SKM-1 (cell line): ENCODE measurements at regions not wholly inside any gene's neighbourhood (a gene's known extent, or its start where the extent isn't known, plus 50 kb on each side); places are given as distances from the start of the nearest gene placed in this dataset.

Source experiments
- DNase-seq: peaks from one replicate; lab custom pipeline; 2025; ENCODE audit not compliant: unreplicated experiment; lab: John Stamatoyannopoulos, UW

DNA sequence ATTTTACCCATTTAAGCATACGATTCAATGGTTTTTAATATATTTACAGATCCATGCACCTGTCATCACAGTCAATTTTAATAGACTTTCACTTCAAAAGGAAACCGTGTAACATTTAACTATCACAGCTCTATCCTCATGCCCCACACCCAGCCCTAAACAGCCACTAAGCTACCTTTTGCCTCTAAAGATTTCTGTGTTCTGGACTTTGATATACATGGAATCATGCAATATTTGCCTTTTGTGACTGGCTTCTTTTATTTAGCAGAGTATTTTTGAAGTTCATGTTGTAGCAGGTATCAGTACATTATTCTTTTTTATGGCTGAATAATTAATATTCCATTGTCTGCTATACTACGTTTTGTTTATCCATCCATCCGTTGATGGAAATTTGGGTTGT, 50.3 kb upstream of the STX16 start:
- DNase-seq = no peak

DNA sequence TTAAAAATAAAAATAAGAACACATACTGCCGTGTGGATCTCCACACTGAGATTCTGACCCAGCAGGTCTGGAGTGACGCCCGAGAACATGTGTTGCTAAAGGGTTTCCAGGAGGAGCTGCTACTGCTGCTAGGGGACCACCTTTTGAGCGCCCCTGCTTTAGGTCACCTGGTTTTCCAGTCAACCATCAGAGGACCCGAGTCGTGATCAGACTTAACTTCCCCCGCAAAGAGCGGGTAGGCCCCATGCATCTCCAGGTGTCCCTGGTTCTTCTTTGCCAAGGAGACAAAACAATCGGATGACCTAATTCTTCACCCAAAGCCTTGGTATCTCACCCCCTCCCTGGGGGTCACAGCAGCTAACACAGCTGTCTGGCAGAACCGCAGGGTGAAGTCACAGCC, 51.1 kb upstream of the STX16 start:
- DNase-seq = no peak

DNA sequence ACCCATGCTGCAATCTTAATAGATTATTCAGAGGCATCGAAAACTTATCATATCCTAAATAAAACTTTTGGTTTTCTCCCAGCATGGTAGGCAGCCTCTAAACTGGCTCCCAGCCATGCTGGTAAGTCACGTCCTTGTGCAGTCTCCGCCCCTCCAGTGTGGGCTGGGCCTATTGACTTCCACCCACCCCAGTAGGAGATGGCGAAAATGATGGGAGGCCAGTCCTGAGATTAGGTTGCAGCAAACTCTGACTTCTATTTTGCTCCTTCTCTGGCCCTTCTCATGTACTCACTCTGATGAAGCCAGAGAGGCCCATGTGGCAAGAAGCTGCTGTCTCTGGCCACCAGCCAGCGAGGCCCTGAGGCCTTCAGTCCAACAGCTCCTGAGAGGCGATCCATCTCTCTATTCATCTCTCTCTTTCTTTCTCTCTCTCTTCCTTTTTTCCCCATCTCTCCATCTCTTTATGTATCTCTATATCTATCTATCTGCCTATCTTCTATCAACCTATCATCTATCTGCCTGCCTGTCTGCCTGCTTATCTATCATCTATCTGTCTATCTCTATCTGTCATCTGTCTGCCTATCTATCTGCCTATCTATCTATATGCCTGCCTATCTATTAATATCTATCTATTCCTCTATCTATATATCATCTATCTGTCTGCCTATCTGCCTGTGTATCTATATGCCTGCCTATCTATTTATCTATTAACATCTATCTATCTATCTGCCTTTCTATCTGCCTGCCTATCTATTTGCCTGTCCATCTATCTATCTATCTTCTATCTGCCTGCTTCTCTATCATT, 52.7 kb upstream of the STX16 start:
- no peak for DNase-seq

DNA sequence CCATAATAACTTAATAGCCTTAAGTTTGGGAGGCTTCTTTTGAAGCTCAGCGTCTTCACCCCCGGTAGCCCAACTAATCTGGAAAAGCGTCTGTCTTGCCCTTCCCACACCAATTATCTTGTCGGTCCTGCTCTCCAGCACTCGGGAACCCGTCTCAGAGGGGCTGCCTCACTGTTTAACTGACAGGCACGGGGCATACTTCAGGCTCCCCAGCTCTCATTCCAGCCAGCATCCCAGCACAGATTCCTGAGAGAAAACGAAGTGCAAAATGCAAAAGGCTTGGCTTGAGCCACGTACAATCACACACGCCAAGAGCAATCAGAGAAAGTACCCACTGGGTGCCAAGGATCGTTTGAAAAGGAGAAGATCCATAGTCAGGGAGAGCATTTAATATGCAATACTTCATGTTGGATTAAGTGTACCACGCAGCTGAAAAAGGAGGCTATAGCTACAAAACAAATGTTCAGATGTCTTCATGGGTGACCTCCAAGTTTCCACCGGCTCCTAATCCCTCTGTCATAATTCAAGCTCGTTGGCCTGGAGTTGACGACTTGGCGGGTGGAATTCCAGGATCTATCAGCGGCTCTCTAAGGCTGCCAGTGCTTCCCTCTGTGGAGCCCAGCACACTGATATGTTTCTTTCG, 53.7 kb upstream of the STX16 start:
- DNase-seq = no peak

DNA sequence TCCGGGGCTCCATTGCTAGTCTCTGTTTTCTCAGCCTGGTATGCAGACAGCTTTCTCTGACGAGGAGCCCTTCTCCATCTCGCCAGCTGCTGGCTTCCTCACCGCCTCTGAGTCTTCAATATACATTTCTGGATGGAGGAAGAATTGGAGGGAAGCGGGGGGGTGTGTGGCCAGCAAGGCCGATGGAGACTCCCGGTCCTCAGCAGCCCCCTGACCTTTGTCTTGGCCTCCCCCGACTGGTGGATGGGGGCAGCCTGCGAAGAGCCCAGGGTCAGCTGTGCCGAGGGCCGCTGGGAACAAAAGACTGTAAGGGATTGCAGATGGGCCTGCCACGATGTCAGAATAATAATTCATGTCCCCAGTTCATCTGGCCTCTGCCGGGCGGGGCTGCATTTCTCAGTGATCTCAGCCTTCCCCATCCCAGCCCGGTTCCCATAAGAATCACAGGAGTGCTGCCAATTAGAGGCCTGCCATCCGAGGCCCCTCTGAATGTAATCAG, 54.3 kb upstream of the STX16 start:
- DNase-seq = no peak

DNA sequence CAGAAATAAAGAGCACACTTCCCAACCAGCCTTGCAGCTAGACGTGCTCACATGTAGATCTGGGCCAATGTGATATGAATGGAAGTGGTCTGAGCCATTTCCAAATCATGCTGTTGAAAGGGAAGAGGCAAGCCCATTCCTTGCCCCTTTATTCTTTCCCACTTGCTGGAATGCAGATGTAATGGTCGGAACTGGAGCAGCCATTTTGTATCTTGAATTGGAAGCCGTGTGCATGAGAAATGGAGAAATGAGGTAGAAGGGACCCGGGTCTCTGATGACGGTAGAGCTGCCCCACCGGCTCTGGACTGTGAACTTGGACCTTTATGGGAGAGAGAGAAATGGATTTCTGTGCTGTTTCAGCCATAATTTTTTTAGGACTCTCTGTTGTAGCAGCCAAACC, 54.8 kb upstream of the STX16 start:
- DNase-seq = no peak

DNA sequence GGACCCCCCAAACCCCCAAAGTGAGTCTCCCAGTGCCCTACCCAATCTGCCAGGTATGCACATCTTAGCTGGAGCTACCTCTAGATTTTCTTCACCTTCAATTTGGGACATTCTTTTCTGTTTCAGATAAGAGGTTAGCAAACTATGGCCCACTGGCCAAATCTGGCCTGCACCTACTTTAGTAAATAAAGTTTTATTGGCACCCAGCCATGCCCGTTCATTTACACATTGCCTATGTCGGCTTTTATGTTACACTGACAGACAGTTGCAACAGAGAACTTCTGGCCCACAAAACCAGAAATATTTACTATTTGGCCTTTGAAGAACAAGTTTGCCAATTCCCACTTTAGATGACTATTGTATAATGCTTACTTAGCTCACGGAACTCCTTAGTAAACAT, 55.9 kb upstream of the STX16 start:
- DNase-seq = no peak

DNA sequence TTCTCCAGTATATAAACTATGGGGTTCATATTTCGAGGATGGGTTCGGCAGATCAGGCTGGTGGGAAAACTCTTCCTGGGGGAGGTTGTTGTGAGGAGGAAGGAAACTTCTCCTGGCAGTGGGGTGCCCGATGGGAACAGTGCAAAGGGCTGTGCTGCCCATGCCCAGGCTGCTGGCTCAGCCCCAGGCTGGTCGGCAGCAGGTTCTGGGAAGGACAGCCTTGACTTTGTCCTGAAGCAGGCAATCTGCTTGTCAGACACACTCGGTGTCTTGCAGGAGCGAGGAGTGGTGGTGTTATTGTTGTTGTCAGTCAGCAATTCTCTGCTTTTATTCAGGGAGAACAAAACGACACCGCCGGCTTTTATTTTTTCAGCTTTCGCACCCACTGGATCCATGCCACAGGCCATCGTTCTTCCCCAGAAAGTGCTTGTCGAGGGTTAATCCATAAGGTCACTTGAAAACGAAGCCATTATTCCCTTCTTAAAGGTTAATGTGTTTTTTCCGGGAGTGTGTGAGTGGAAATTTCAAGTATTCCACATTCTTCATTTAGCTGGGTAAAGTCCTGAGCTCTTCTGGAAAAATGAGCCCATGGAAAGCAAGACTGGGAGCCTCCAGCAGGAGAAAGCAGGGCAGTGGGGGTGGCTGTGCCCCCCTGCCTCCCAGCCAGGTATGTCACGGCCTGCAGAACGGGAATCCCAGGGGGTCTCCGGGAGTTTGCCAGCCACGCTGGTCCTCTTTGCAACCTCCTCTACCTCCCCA, 57.0 kb upstream of the STX16 start:
- no peak for DNase-seq

DNA sequence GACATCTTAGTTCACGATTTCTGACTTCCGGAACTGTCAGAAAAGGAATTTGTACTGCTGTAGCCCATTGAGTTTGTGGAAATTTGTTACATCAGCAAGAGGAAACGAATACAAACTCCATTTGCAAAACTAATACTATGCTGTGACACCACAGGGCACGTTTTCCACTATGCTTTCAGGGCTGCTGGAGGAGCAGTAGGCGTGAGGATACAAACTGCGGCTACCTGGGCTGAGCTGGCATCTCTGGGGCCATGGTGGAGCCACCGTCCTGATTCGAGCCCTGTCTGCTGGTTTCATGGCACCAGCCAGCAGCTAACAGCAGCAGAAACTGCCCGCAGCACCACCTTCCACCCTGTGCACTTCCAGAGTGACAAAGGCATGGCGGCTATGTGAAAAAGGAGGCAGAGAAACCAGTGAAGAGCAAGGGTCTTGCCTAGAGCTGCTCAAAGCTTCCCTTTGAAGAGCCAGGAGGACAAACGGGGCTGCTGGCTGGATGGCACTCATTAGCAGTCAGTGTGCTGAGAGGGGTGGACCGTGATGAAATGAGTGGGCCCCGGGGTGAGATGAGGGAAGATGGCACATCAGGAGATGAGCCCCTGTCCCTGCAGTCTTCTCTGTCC, 58.9 kb upstream of the STX16 start:
- DNase-seq = no peak

DNA sequence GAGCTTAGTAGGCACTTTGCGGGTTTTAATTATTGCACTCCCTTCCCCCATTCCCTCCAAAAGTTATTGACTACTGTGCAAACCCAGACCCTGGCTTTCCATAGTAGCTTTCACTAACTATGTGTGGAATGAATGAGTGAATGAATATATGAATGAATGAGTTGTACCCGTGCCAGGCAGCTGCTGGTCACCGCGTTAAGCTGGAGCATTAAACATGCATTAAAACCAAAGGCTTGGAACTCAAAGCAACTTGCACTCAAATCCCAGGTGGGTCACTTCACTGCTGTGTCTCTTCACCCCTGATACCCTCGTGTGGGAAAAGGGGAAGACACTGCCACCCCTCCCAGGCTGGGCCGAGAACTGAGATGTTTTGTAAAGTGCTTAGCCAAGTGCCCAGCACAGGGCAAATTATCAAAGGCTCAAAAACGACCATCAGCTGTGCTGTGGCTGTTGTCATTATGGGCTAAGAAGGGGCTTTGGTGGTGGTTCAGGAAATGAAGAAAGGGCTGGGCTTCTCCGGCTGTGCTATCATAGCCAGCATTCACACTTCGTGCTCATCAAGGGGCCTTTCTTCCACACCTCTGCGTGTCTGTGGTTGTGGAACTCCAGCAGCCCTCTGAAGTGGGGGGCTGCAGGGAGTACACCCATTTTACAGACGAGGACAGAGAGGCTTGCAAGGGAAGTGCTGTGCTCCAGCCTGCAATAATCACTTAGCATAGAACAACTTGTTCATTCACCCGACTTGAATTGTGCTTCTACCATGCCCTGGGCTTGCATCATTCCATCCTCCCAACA, 60.2 kb upstream of the STX16 start:
- no peak for DNase-seq

DNA sequence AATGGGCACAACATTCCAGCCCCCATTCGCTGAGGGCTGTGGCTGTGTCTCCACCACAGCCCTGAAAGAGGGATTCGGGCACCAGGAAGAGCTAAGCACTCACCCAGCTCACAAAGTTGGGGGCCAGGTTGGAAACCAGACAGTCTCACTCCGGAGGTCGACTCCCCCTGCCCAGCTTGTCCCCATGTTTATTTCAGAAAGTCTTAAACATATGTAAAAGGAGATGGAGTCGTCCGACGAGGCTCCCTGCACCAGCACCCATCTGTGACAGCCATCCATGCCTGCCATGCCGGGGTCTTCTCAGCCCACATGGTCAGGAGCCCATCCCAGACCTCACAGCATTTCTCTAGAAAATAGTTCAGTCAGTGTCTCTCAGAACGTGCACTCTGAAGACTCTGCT, 63.6 kb upstream of the STX16 start:
- no peak for DNase-seq

DNA sequence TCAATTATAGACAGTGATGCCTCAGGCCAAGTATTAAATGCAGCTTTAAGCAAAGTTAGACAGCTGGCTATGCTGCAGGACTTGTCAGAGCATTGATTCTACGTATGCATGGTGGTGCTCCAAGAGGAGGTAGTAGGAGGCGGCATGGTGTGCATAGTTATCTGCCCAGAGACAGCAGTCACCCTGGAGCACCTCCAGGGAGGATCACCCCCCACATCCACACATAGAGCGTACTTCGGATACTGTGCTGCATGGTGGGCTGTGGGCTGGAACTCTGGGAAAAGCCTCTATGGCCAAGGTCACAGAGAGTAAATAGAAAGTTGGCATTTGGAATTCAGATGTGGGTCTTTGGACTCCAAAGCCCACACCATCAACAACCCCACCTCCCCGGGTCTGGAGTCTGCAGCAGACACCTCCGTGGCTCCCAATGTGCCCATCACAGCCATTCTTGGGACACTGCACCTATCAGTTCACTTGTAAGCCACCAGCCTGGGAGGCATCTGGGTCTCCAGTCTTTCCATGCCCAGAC, 64.5 kb upstream of the STX16 start:
- DNase-seq = no peak

DNA sequence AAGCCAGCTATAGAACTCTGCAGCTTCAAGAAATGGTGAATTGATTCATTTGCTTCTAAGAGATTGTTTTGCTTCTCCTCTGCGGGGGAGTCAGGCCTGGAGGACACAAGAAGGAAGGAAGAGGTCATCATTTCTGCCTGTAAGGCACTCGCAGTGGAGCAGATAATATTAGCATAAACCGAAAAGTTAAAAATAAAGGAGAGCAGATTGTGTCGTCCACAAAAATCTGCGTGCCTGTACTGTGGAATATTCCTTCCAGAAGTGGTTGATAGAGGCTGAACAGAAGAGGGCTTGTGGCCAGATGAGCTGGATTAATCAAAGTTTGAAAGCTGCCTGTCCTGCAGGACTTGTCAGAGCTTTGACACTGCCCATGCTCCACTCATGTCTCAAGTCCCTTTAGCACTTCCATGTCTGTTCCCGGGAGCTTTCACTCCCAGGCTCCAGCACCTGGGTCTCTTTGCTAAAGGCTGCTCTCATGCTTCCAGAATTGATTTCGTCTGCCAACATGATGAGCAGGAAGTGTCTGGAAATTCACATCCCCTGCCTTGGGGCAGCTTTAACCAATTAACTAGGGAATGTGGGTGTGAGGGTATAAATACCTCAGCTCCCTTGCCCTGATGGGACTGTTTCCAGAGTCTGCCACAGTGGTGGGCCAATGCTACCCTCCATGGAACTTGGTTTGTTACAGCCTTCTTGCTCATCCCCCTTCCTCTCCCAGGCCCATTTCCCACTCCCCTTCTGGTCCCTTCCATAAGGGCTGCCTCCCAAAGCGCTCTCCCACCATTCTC, 65.1 kb upstream of the STX16 start:
- DNase-seq = no peak

DNA sequence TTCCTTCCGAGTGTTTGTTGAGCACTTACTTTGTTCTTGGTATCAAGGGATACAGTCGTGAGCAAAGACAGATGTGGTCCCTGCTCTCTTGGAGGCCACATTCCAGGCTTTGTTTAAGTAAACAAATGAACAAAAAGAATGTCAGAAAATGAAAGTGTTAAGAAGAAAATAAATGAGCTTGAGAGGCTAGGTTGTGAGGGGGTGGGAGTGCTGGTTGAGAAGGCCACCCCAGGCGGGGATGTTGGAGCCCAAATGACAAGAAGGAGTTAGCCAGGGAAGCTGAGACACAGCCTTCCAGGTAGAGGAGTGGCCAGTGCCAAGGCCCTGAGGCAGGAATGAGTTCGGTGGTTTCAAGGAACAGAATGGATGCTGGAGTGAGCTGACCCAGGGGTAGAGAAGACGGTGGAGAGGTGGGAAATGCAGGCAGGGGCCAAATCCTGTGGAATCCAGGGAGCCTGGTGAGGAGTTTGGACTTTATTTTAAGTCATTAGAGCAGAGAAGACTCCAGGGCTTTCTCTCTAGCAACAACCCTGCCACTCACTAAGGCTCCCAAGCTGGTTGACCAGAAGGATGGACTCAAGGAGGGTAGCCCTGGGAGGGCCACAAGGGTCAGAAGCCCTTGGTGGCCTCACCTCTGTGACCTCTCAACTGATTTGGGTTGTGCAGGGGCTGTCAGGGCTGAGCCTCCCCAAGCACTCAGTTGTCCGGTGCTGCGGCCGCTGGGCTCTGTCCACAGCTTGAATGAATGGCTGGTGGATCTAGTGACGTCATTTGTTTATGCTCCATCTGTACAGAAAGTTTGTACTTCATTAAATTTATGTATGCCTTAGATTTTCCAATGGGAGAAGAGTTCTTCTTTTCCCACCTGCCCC, 66.0 kb upstream of the STX16 start:
- no peak for DNase-seq

DNA sequence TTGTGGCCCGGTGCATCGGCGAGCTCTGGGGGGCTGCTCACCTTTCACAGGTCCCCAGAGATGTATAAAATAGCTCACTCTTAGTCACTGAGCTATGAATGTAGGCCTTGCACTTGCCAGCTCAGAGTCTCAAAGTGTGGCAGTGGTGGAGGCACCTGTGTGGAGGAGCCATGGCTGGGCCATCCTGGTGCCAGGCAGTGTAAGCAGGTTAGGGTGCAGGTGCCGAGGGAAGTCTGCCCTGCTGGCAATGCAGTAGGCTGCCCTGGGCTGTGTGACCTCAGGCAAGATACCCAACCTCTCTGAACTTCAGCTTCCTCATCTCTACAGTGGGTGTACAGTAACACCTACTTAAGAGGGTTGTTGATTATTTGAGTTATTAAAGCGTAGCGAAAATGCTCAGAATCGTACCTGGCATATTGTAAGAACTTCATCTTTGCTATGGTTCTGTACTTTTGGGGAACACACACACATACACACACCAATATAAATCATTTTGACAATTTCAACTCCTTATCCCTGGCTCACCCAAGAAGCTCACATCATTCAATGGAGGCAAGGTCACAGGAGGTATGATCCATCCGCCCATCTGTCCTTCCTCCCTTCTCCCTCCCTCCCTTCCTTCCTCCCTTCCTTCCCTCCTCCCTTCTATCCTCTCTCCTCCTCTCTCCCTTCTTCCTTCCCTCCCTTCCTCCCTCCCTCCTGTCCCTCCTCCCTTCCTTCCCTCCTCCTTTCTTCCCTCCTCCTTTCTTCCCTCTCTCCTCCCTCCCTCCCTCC, 66.8 kb upstream of the STX16 start:
- no peak for DNase-seq

DNA sequence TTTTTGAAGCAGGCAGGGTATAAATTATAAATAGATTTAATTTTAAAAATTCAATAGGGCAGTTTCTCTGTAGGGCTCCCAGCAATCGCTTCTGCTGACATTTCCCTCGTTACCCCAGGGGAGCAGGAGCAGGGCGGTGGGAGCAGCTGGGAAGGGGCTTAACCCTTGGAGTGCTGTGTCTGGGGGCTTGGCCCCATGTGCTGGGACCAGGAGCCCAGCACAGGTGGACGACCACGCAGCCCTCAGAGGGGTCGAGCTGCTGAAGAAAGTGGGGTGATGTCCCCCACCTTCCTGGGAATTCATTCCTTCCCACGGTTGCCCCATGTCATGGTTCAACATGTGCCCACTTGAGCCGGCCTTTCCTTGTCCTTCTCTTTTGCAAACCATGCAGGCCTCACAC, 67.5 kb upstream of the STX16 start:
- DNase-seq = no peak

DNA sequence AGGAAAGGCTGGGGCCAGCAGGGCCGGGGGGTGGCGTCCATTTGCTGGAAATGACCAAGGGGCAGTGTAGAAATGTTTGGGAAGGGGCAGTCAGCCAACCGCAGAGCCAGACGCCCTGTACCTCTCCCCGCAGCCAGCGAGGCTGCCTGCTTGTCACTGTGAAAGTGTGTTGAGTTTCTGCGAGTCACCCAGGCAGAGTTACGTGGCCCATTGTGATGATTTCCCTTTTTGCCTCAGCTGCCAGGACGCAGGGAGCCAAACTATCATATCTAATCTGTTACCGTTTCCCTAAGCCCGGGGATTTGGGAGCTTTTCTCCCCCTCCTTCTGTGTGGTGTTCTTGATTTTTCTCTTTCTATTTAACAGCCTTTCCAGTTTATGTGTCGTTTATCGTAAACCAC, 67.9 kb upstream of the STX16 start:
- no peak for DNase-seq

DNA sequence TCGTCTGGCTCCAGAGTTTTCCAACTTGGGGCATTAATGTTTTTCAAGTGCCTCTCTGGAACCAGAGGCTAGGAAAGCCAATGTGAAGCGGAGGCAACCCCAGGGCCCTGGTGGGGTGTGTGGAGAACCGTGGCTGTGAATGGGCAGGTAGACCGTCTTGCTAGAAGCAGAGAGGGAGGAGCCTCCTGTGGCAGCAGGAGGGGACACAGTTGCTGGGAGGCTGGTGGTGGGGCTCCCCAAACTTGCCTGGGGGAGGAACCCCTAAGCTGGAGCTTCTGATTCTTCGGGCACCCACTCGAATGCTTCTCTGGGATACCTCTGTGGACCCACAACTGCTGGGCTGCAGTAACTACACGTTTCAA, 65.3 kb upstream of the APCDD1L start:
- DNase-seq = no peak
